ENCODE measurements at regions not wholly inside any gene's neighbourhood (a gene's known extent, or its start where the extent isn't known, plus 50 kb on each side); places are given as distances from the start of the nearest gene placed in this dataset.

DNA sequence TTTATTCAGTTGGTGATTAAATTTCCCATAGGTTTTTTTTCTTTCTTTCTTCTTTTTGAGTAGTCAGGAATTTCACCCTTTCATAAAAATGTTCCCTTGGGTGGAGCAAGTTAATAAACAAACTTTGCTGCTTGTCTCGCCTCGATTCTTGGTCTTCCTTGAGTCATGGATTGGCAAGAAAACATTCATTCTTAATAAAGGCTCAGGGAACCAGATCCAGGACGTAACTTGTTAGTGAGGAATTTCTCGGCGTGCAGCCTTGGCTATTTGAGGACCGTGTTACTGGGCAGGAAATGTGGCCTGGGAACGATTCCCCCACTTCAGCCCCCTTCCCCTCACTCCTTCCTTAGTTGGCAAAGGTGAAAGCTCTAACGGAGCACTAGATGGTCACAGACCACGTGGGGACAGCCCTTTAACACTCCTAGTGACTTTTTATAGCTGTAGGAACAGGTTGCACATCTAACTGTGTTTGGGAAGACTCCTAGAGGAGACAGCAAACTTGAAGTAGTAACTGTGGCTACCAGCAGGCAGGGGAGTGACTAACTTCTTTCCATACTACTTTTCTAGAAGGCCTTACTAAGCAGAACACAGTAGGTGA is 106.8 kb downstream of the UCHL1 start:
- no peak overlapping the region for H3K27ac ChIP-seq (ENCODE audit: low read length)
- TF ChIP-seq, protein P1, sequence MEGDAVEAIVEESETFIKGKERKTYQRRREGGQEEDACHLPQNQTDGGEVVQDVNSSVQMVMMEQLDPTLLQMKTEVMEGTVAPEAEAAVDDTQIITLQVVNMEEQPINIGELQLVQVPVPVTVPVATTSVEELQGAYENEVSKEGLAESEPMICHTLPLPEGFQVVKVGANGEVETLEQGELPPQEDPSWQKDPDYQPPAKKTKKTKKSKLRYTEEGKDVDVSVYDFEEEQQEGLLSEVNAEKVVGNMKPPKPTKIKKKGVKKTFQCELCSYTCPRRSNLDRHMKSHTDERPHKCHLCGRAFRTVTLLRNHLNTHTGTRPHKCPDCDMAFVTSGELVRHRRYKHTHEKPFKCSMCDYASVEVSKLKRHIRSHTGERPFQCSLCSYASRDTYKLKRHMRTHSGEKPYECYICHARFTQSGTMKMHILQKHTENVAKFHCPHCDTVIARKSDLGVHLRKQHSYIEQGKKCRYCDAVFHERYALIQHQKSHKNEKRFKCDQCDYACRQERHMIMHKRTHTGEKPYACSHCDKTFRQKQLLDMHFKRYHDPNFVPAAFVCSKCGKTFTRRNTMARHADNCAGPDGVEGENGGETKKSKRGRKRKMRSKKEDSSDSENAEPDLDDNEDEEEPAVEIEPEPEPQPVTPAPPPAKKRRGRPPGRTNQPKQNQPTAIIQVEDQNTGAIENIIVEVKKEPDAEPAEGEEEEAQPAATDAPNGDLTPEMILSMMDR (IDR thresholded peaks at IDR 0.05; ENCODE audit: low read depth, low read length) = no peak
- TF ChIP-seq EZH2phosphoT487 (IDR thresholded peaks at IDR 0.05; ENCODE audit: low read depth) = no peak
- H2AFZ ChIP-seq (ENCODE audit: low read depth, low read length) = no peak overlapping the region
- no peaks in the 10 kb centered on the region for H3K79me2 ChIP-seq (ENCODE audit: low read length)
- no peaks in the 10 kb centered on the region for H3K27me3 ChIP-seq (ENCODE audit: low read depth, low read length)
- H3K9ac ChIP-seq (ENCODE audit: low read length) = no peak overlapping the region
- H3K4me3 ChIP-seq (ENCODE audit: low read length) = no peak overlapping the region
- no peaks in the 10 kb centered on the region for H3K9me3 ChIP-seq (ENCODE audit: insufficient read depth, low read length)
- H3K4me2 ChIP-seq (ENCODE audit: low read length) = no peak overlapping the region
- no peaks in the 10 kb centered on the region for H3K36me3 ChIP-seq (replicated peaks; ENCODE audit: low read depth, low read length)
- H4K20me1 ChIP-seq (ENCODE audit: insufficient read depth, low read length) = no peaks in the 10 kb centered on the region
- no peaks in the 10 kb centered on the region for H3K4me1 ChIP-seq (ENCODE audit: low read length)

DNA sequence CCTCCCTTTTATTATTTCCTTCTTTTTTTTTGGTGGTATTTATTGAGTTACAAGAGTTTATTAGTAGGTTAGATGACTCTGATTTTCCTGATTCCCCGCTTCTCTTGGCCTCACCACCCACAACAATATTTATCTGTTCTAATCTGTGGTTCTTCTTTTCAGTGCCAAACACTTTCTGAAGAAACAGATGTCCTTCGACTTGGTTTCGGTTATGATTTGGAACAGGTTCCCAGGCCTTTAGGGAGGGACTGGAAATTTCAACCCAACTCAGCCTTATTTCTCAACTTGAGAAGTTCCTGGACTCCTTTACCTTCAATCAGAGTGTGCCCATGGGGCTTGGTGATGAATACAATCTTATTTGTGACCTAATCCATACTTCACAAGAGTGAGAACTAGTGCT is 108.1 kb downstream of the UCHL1 start:
- H3K4me3 ChIP-seq (ENCODE audit: low read length) = no peak overlapping the region
- no peak overlapping the region for H3K9ac ChIP-seq (ENCODE audit: low read length)
- no peaks in the 10 kb centered on the region for H3K79me2 ChIP-seq (ENCODE audit: low read length)
- H3K36me3 ChIP-seq (replicated peaks; ENCODE audit: low read depth, low read length) = no peaks in the 10 kb centered on the region
- no peak overlapping the region for H3K27ac ChIP-seq (ENCODE audit: low read length)
- no peak overlapping the region for H2AFZ ChIP-seq (ENCODE audit: low read depth, low read length)
- no peaks in the 10 kb centered on the region for H3K4me1 ChIP-seq (ENCODE audit: low read length)
- H3K4me2 ChIP-seq (ENCODE audit: low read length) = no peak overlapping the region
- H3K9me3 ChIP-seq (ENCODE audit: insufficient read depth, low read length) = no peaks in the 10 kb centered on the region
- no peak for TF ChIP-seq EZH2phosphoT487 (IDR thresholded peaks at IDR 0.05; ENCODE audit: low read depth)
- TF ChIP-seq, protein P1 (IDR thresholded peaks at IDR 0.05; ENCODE audit: low read depth, low read length) = no peak
- no peaks in the 10 kb centered on the region for H3K27me3 ChIP-seq (ENCODE audit: low read depth, low read length)
- H4K20me1 ChIP-seq (ENCODE audit: insufficient read depth, low read length) = no peaks in the 10 kb centered on the region

DNA sequence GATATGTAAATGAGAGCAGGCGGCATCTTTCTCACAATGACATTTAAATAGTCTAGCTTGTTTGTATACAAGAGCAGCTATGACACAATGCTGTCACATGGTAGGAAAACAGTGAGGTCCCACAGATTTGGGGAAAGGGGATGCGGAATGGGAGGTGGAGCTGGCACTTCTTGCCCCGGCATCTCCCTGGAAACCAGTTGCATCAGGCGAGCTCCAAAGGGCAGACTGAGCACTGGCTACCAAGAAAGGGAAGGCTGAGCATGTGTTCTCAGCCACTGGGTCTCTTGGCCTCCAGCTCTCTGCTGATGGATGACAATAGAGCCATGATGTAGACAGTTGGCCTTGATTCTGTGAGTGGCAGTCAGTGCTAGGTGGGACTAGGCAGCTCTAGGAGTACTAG is 109.0 kb downstream of the UCHL1 start:
- Histone ChIP-seq H3K4me2 (ENCODE audit: low read length) (no peak overlapping the region), H3K9me3 (ENCODE audit: insufficient read depth, low read length) (no peaks in the 10 kb centered on the region), H3K79me2 (ENCODE audit: low read length) (no peaks in the 10 kb centered on the region), H3K36me3 (replicated peaks; ENCODE audit: low read depth, low read length) (no peaks in the 10 kb centered on the region), H4K20me1 (ENCODE audit: insufficient read depth, low read length) (no peaks in the 10 kb centered on the region), H2AFZ (ENCODE audit: low read depth, low read length) (no peak overlapping the region), H3K9ac (ENCODE audit: low read length) (no peak overlapping the region), H3K27me3 (ENCODE audit: low read depth, low read length) (no peaks in the 10 kb centered on the region), H3K4me1 (ENCODE audit: low read length) (no peaks in the 10 kb centered on the region), H3K4me3 (ENCODE audit: low read length) (no peak overlapping the region), H3K27ac (ENCODE audit: low read length) (no peak overlapping the region)
- TF ChIP-seq EZH2phosphoT487 (IDR thresholded peaks at IDR 0.05; ENCODE audit: low read depth) = no peak
- TF ChIP-seq, protein P1 (IDR thresholded peaks at IDR 0.05; ENCODE audit: low read depth, low read length) = no peak

DNA sequence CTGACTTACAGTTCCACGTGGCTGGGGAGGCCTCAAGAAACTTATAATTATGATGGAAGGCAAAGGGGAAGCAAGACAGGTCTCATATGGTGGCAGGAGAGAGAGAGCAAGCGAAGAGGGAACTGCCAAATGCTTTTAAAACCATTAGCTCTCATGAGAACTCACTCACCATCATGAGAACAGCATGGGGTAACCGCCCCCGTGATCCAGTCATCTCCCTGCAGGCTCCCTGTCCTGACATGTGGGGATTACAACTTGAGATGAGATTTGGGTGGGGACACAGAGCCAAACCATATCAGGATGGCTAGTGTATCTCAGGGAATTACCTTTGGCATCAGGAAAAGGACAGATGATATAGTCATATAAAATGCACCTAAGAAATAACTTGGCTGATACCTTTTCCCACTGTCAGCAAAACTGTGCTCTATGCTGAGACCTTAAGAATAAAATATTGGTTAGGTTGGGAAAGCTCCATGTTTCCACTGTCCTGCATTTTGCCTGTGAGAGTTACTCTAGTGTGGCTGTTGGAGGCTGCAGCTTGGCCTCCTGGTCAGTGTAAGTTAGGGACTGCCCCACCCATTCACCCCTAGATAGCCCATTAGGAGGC is 110.3 kb downstream of the UCHL1 start:
- TF ChIP-seq, protein P1 (IDR thresholded peaks at IDR 0.05; ENCODE audit: low read depth, low read length) = no peak
- TF ChIP-seq EZH2phosphoT487 (IDR thresholded peaks at IDR 0.05; ENCODE audit: low read depth) = no peak
- Histone ChIP-seq H4K20me1 (ENCODE audit: insufficient read depth, low read length) (no peaks in the 10 kb centered on the region), H3K4me2 (ENCODE audit: low read length) (no peak overlapping the region), H3K36me3 (replicated peaks; ENCODE audit: low read depth, low read length) (no peaks in the 10 kb centered on the region), H3K27me3 (ENCODE audit: low read depth, low read length) (no peaks in the 10 kb centered on the region), H3K79me2 (ENCODE audit: low read length) (no peaks in the 10 kb centered on the region), H3K9me3 (ENCODE audit: insufficient read depth, low read length) (no peaks in the 10 kb centered on the region), H2AFZ (ENCODE audit: low read depth, low read length) (no peak overlapping the region), H3K4me1 (ENCODE audit: low read length) (no peaks in the 10 kb centered on the region), H3K4me3 (ENCODE audit: low read length) (no peak overlapping the region), H3K27ac (ENCODE audit: low read length) (no peak overlapping the region), H3K9ac (ENCODE audit: low read length) (no peak overlapping the region)

Measured in OCI-LY3 (cell line).